HEK293 (cell line): ENCODE measurements at regions not wholly inside any gene's neighbourhood (a gene's known extent, or its start where the extent isn't known, plus 50 kb on each side); places are given as distances from the start of the nearest gene placed in this dataset.

Experiments
- CTCF ChIP-seq: fragments of 450-650 bp; formaldehyde crosslinking; IDR thresholded peaks from 2 replicates; pipeline ENCODE4 v1.5.1; 2016; ENCODE audit warnings: missing biosample characterization, missing genetic modification characterization
- YY1 ChIP-seq: fragments of 450-650 bp; formaldehyde crosslinking; IDR thresholded peaks from 2 replicates; pipeline ENCODE4 v1.5.1; 2018; ENCODE audit warnings: missing biosample characterization, missing genetic modification characterization
- ZBTB1 ChIP-seq: fragments of 450-650 bp; formaldehyde crosslinking; IDR thresholded peaks from 2 replicates; pipeline ENCODE4 v1.5.1; 2016; ENCODE audit warnings: missing biosample characterization, missing genetic modification characterization
- ZNF174 ChIP-seq: fragments of 450-650 bp; formaldehyde crosslinking; IDR thresholded peaks from 2 replicates; pipeline ENCODE4 v1.5.0; 2017; ENCODE audit warnings: missing biosample characterization, mild to moderate bottlenecking, missing genetic modification characterization
- ZNF221 ChIP-seq: fragments of 450-650 bp; formaldehyde crosslinking; IDR thresholded peaks from 2 replicates; pipeline ENCODE4 v1.5.1; 2017; ENCODE audit warnings: missing biosample characterization, missing genetic modification characterization, borderline replicate concordance
- ZNF239 ChIP-seq: fragments of 450-650 bp; formaldehyde crosslinking; IDR thresholded peaks from 2 replicates; pipeline ENCODE4 v1.5.1; 2016; ENCODE audit warnings: missing biosample characterization, missing genetic modification characterization
- ZNF24 ChIP-seq: fragments of 450-650 bp; formaldehyde crosslinking; IDR thresholded peaks from 2 replicates; pipeline ENCODE4 v1.5.1; 2016; ENCODE audit warnings: missing biosample characterization, missing genetic modification characterization
- ZNF324 ChIP-seq: fragments of 450-650 bp; formaldehyde crosslinking; IDR thresholded peaks from 2 replicates; pipeline ENCODE4 v1.5.1; 2016; ENCODE audit warnings: missing biosample characterization, missing genetic modification characterization
- ZNF391 ChIP-seq: fragments of 450-650 bp; formaldehyde crosslinking; IDR thresholded peaks from 2 replicates; pipeline ENCODE4 v1.5.1; 2016; ENCODE audit warnings: low read depth, missing biosample characterization, missing genetic modification characterization, borderline replicate concordance
- ZNF48 ChIP-seq: fragments of 450-650 bp; formaldehyde crosslinking; IDR thresholded peaks from 2 replicates; pipeline ENCODE4 v1.5.1; 2016; ENCODE audit warnings: missing biosample characterization, missing genetic modification characterization
- ZNF629 ChIP-seq: fragments of 450-650 bp; formaldehyde crosslinking; IDR thresholded peaks from 2 replicates; pipeline ENCODE4 v1.5.1; 2017; ENCODE audit warnings: missing biosample characterization, missing genetic modification characterization
- TF ChIP-seq, protein P1 (sequence below): fragments of 450-650 bp; formaldehyde crosslinking; optimal IDR thresholded peaks from 2 replicates; pipeline ENCODE3; 2016; ENCODE audit warnings: missing biosample characterization, mild to moderate bottlenecking, missing genetic modification characterization
- TF ChIP-seq, protein P2 (sequence below): fragments of 450-650 bp; formaldehyde crosslinking; IDR thresholded peaks from 2 replicates; pipeline ENCODE4 v1.5.1; 2016; ENCODE audit warnings: missing biosample characterization, missing genetic modification characterization
- TF ChIP-seq, protein P3 (sequence below): fragments of 450-650 bp; formaldehyde crosslinking; IDR thresholded peaks from 2 replicates; pipeline ENCODE4 v1.5.1; 2017; ENCODE audit warnings: missing biosample characterization, mild to moderate bottlenecking, missing genetic modification characterization, moderate library complexity

- TF ChIP-seq ZNF24 (tag by site-specific recombination) (no peak), ZNF629 (no peak), CTCF (no peak), ZNF324 (tag by site-specific recombination) (no peak), ZNF48 (tag by site-specific recombination) (no peak), ZBTB1 (tag by site-specific recombination) (no peak), ZNF221 (tag by site-specific recombination) (no peak), ZNF239 (tag by site-specific recombination) (no peak), YY1 (tag by site-specific recombination) (no peak), ZNF391 (tag by site-specific recombination) (no peak), ZNF174 (tag by site-specific recombination) (no peak)
- TF ChIP-seq, protein P1, sequence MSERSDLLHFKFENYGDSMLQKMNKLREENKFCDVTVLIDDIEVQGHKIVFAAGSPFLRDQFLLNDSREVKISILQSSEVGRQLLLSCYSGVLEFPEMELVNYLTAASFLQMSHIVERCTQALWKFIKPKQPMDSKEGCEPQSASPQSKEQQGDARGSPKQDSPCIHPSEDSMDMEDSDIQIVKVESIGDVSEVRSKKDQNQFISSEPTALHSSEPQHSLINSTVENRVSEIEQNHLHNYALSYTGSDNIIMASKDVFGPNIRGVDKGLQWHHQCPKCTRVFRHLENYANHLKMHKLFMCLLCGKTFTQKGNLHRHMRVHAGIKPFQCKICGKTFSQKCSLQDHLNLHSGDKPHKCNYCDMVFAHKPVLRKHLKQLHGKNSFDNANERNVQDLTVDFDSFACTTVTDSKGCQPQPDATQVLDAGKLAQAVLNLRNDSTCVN: no peak
- TF ChIP-seq, protein P2, sequence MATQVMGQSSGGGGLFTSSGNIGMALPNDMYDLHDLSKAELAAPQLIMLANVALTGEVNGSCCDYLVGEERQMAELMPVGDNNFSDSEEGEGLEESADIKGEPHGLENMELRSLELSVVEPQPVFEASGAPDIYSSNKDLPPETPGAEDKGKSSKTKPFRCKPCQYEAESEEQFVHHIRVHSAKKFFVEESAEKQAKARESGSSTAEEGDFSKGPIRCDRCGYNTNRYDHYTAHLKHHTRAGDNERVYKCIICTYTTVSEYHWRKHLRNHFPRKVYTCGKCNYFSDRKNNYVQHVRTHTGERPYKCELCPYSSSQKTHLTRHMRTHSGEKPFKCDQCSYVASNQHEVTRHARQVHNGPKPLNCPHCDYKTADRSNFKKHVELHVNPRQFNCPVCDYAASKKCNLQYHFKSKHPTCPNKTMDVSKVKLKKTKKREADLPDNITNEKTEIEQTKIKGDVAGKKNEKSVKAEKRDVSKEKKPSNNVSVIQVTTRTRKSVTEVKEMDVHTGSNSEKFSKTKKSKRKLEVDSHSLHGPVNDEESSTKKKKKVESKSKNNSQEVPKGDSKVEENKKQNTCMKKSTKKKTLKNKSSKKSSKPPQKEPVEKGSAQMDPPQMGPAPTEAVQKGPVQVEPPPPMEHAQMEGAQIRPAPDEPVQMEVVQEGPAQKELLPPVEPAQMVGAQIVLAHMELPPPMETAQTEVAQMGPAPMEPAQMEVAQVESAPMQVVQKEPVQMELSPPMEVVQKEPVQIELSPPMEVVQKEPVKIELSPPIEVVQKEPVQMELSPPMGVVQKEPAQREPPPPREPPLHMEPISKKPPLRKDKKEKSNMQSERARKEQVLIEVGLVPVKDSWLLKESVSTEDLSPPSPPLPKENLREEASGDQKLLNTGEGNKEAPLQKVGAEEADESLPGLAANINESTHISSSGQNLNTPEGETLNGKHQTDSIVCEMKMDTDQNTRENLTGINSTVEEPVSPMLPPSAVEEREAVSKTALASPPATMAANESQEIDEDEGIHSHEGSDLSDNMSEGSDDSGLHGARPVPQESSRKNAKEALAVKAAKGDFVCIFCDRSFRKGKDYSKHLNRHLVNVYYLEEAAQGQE (tag by site-specific recombination): no peak
- TF ChIP-seq, protein P3, sequence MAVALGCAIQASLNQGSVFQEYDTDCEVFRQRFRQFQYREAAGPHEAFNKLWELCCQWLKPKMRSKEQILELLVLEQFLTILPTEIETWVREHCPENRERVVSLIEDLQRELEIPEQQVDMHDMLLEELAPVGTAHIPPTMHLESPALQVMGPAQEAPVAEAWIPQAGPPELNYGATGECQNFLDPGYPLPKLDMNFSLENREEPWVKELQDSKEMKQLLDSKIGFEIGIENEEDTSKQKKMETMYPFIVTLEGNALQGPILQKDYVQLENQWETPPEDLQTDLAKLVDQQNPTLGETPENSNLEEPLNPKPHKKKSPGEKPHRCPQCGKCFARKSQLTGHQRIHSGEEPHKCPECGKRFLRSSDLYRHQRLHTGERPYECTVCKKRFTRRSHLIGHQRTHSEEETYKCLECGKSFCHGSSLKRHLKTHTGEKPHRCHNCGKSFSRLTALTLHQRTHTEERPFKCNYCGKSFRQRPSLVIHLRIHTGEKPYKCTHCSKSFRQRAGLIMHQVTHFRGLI (tag by site-specific recombination): no peak
Measured at GRCh38 chr7:82757-83155, 109.6 kb upstream of the FAM20C start.
